ENCODE measurements at regions not wholly inside any gene's neighbourhood (a gene's known extent, or its start where the extent isn't known, plus 50 kb on each side); places are given as distances from the start of the nearest gene placed in this dataset.

GRCh38 chr18:4605212-4605611 is 150.1 kb upstream of the DLGAP1 start:
- Histone ChIP-seq H3K4me3 (replicated peaks in 1 of 3) (no peak overlapping the region), H3K4me1 (no peaks in the 10 kb centered on the region), H3K9me3 (no peaks in the 10 kb centered on the region), H3K27ac (no peak overlapping the region), H3K27me3 (no peaks in the 10 kb centered on the region), H3K36me3 (no peaks in the 10 kb centered on the region)
- no peak for DNase-seq
- intact Hi-C loops (cut with DNase I) = no loop called here
- TF ChIP-seq POLR2A (IDR thresholded peaks at IDR 0.05) = no peak
- no peak for TF ChIP-seq CTCF (IDR thresholded peaks at IDR 0.05)
- WGBS, 2 donors = 18 to 23% methylated on average over 3 of the region's 3 CpGs

GRCh38 chr18:4603955-4604354 is 148.8 kb upstream of the DLGAP1 start:
- Histone ChIP-seq H3K27me3 (no peaks in the 10 kb centered on the region), H3K9me3 (no peaks in the 10 kb centered on the region), H3K36me3 (no peaks in the 10 kb centered on the region), H3K4me3 (replicated peaks in 1 of 3) (no peak overlapping the region), H3K27ac (no peak overlapping the region), H3K4me1 (no peaks in the 10 kb centered on the region)
- TF ChIP-seq CTCF (IDR thresholded peaks at IDR 0.05) (no peak), POLR2A (IDR thresholded peaks at IDR 0.05) (no peak)
- intact Hi-C loops (cut with DNase I) = no loop called here
- DNase-seq = no peak
- WGBS, 2 donors = 83 to 90% methylated on average over 7 of the region's 7 CpGs

GRCh38 chr18:4599312-4599711 is 144.2 kb upstream of the DLGAP1 start:
- TF ChIP-seq CTCF (IDR thresholded peaks at IDR 0.05) (no peak), POLR2A (IDR thresholded peaks at IDR 0.05) (no peak)
- H3K4me1 ChIP-seq = no peaks in the 10 kb centered on the region

GRCh38 chr18:4597301-4597700 is 142.2 kb upstream of the DLGAP1 start:
- no peak for DNase-seq
- WGBS, 2 donors = 79 to 94% methylated on average over 3 of the region's 3 CpGs

More at GRCh38 chr18:4599312-4599711, 144.2 kb upstream of the DLGAP1 start:
- H3K36me3 ChIP-seq = no peaks in the 10 kb centered on the region
- H3K27ac ChIP-seq = no peak overlapping the region
- DNase-seq = no peak
- intact Hi-C loops (cut with DNase I) = no loop called here
- no peaks in the 10 kb centered on the region for H3K27me3 ChIP-seq
- no peaks in the 10 kb centered on the region for H3K9me3 ChIP-seq
- H3K4me3 ChIP-seq (replicated peaks in 1 of 3) = no peak overlapping the region
- WGBS, 2 donors = 39 to 50% methylated on average over 4 of the region's 4 CpGs

GRCh38 chr18:4593895-4594294 is 138.8 kb upstream of the DLGAP1 start:
- no peak for TF ChIP-seq CTCF (IDR thresholded peaks at IDR 0.05)
- TF ChIP-seq POLR2A (IDR thresholded peaks at IDR 0.05) = no peak
- Histone ChIP-seq H3K27ac (no peak overlapping the region), H3K4me3 (replicated peaks in 1 of 3) (no peak overlapping the region), H3K9me3 (no peaks in the 10 kb centered on the region), H3K27me3 (no peaks in the 10 kb centered on the region), H3K36me3 (no peaks in the 10 kb centered on the region), H3K4me1 (no peaks in the 10 kb centered on the region)
- no peak for DNase-seq
- intact Hi-C loops (cut with DNase I) = no loop called here
- WGBS, 2 donors = 85 to 98% methylated on average over 1 of the region's 1 CpG

More at GRCh38 chr18:4597301-4597700, 142.2 kb upstream of the DLGAP1 start:
- Histone ChIP-seq H3K27me3 (no peaks in the 10 kb centered on the region), H3K4me3 (replicated peaks in 1 of 3) (no peak overlapping the region), H3K27ac (no peak overlapping the region), H3K9me3 (no peaks in the 10 kb centered on the region), H3K36me3 (no peaks in the 10 kb centered on the region), H3K4me1 (no peaks in the 10 kb centered on the region)
- intact Hi-C loops (cut with DNase I) = no loop called here
- TF ChIP-seq CTCF (IDR thresholded peaks at IDR 0.05) (no peak), POLR2A (IDR thresholded peaks at IDR 0.05) (no peak)
